Ishikawa (cell line): ENCODE measurements at regions not wholly inside any gene's neighbourhood (a gene's known extent, or its start where the extent isn't known, plus 50 kb on each side); places are given as distances from the start of the nearest gene placed in this dataset.

Experiments
- CEBPB ChIP-seq: IDR thresholded peaks from 2 replicates; pipeline ENCODE4 v1.6.1; 2012
- CREB1 ChIP-seq: IDR thresholded peaks from 2 replicates; pipeline ENCODE4 v1.6.1; 2012; ENCODE audit warnings: low read depth
- EGR1 ChIP-seq: IDR thresholded peaks from 2 replicates; pipeline ENCODE4 v1.6.1; 2012
- FOXM1 ChIP-seq: IDR thresholded peaks from 2 replicates; pipeline ENCODE4 v1.6.1; 2012; ENCODE audit warnings: low read depth, borderline replicate concordance
- MAX ChIP-seq: IDR thresholded peaks from 2 replicates; pipeline ENCODE4 v1.6.1; 2012
- NFIC ChIP-seq: IDR thresholded peaks from 2 replicates; pipeline ENCODE4 v1.6.1; 2012
- REST ChIP-seq: IDR thresholded peaks from 2 replicates; pipeline ENCODE4 v1.6.1; 2012; ENCODE audit warnings: low read depth, mild to moderate bottlenecking
- TAF1 ChIP-seq: IDR thresholded peaks from 2 replicates; pipeline ENCODE4 v1.6.1; 2012; ENCODE audit warnings: low read depth, mild to moderate bottlenecking
- TCF12 ChIP-seq: IDR thresholded peaks from 2 replicates; pipeline ENCODE4 v1.6.1; 2012; ENCODE audit warnings: low read depth
- TEAD4 ChIP-seq: IDR thresholded peaks from 2 replicates; pipeline ENCODE4 v1.6.1; 2012
- USF1 ChIP-seq: IDR thresholded peaks from 2 replicates; pipeline ENCODE4 v1.6.1; 2012
- YY1 ChIP-seq: IDR thresholded peaks from 2 replicates; pipeline ENCODE4 v1.6.1; 2012; ENCODE audit warnings: low read depth
- ZBTB7A ChIP-seq: IDR thresholded peaks from 2 replicates; pipeline ENCODE4 v1.6.1; 2012; ENCODE audit warnings: low read depth

- TF ChIP-seq MAX, result no peak
- no peak for TF ChIP-seq TCF12
- TF ChIP-seq CEBPB, result no peak
Observed at GRCh38 chr3:132784502-132785025, 62.4 kb upstream of the NPHP3 start.

- TF ChIP-seq CREB1 (no peak), NFIC (0 out of 2 replicates have a peak, but pooled peaks have one; percentile 17), TEAD4 (peak; percentile 55)
Observed at GRCh38 chr3:132783152-132783551, 60.9 kb upstream of the NPHP3 start.

- TF ChIP-seq CEBPB, result no peak
- TF ChIP-seq TAF1, result no peak
- TF ChIP-seq TCF12, result no peak
- TF ChIP-seq FOXM1, result no peak
- TF ChIP-seq REST, result no peak
Observed at GRCh38 chr3:132781922-132782321, 59.7 kb upstream of the NPHP3 start.

- TF ChIP-seq REST, result no peak
- no peak for TF ChIP-seq CEBPB
- TF ChIP-seq TAF1, result no peak
- no peak for TF ChIP-seq YY1
- TF ChIP-seq MAX, result no peak
- TF ChIP-seq CREB1, result no peak
- no peak for TF ChIP-seq TCF12
- TF ChIP-seq ZBTB7A, result no peak
- no peak for TF ChIP-seq TEAD4
Observed at GRCh38 chr3:132777171-132777570, 55.0 kb upstream of the NPHP3 start.

GRCh38 chr3:132773071-132773619 is 50.9 kb upstream of the NPHP3 start:
- TF ChIP-seq MAX, result no peak
- TF ChIP-seq YY1, result no peak
- no peak for TF ChIP-seq FOXM1
- no peak for TF ChIP-seq EGR1

- no peak for TF ChIP-seq USF1
- no peak for TF ChIP-seq MAX
- no peak for TF ChIP-seq CREB1
- no peak for TF ChIP-seq FOXM1
- no peak for TF ChIP-seq YY1
Observed at GRCh38 chr3:132772252-132772651, 50.0 kb upstream of the NPHP3 start.
